KMS-11 (cell line): ENCODE measurements at regions not wholly inside any gene's neighbourhood (a gene's known extent, or its start where the extent isn't known, plus 50 kb on each side); places are given as distances from the start of the nearest gene placed in this dataset.

ENCODE experiments used
- H2AFZ ChIP-seq: fragments of 200-600 bp; sonication (generic); 2 replicates; pipeline ENCODE4 v1.6.1; 2016; ENCODE audit warnings: antibody characterized with exemption, mixed run types, low read depth
- H3K27ac ChIP-seq: fragments of 200-600 bp; sonication (generic); 2 replicates; pipeline ENCODE4 v1.6.1; 2016; ENCODE audit warnings: mild to moderate bottlenecking, mixed run types
- H3K27me3 ChIP-seq: fragments of 200-600 bp; sonication (generic); 2 replicates; pipeline ENCODE4 v1.6.1; 2017; ENCODE audit warnings: mild to moderate bottlenecking, low read depth, mixed run types, moderate library complexity; ENCODE audit not compliant: insufficient read depth
- H3K36me3 ChIP-seq: fragments of 200-600 bp; sonication (generic); 2 replicates; pipeline ENCODE4 v1.6.1; 2017; ENCODE audit warnings: mild to moderate bottlenecking, mixed run types; ENCODE audit not compliant: insufficient read depth
- H3K4me1 ChIP-seq: fragments of 200-600 bp; sonication (generic); 2 replicates; pipeline ENCODE4 v1.6.1; 2016; ENCODE audit warnings: mild to moderate bottlenecking, low read depth, mixed run types; ENCODE audit not compliant: poor library complexity, severe bottlenecking
- H3K4me2 ChIP-seq: fragments of 200-600 bp; sonication (generic); 2 replicates; pipeline ENCODE4 v1.7.0; 2016; ENCODE audit warnings: mild to moderate bottlenecking, mixed run types
- H3K4me3 ChIP-seq: fragments of 200-600 bp; sonication (generic); IDR thresholded peaks from 2 replicates; pipeline ENCODE4 v1.6.1; 2017; ENCODE audit warnings: low read depth, low read length, mixed read lengths; ENCODE audit not compliant: insufficient read depth
- H3K79me2 ChIP-seq: fragments of 200-600 bp; sonication (generic); 2 replicates; pipeline ENCODE4 v1.6.1; 2016; ENCODE audit warnings: low read depth, mixed run types; ENCODE audit not compliant: insufficient read depth
- H3K9ac ChIP-seq: fragments of 200-600 bp; sonication (generic); 2 replicates; pipeline ENCODE4 v1.6.1; 2016; ENCODE audit warnings: mild to moderate bottlenecking, mixed run types
- H4K20me1 ChIP-seq: fragments of 200-600 bp; sonication (generic); 2 replicates; pipeline ENCODE4 v1.6.1; 2016; ENCODE audit warnings: mild to moderate bottlenecking, mixed run types; ENCODE audit not compliant: insufficient read depth
- CTCF ChIP-seq: fragments of 200-600 bp; sonication (generic); conservative IDR thresholded peaks from 2 replicates; pipeline ENCODE4 v1.6.1; 2017; ENCODE audit warnings: low read depth, mild to moderate bottlenecking, antibody characterized with exemption, low read length, moderate library complexity, mixed read lengths

DNA sequence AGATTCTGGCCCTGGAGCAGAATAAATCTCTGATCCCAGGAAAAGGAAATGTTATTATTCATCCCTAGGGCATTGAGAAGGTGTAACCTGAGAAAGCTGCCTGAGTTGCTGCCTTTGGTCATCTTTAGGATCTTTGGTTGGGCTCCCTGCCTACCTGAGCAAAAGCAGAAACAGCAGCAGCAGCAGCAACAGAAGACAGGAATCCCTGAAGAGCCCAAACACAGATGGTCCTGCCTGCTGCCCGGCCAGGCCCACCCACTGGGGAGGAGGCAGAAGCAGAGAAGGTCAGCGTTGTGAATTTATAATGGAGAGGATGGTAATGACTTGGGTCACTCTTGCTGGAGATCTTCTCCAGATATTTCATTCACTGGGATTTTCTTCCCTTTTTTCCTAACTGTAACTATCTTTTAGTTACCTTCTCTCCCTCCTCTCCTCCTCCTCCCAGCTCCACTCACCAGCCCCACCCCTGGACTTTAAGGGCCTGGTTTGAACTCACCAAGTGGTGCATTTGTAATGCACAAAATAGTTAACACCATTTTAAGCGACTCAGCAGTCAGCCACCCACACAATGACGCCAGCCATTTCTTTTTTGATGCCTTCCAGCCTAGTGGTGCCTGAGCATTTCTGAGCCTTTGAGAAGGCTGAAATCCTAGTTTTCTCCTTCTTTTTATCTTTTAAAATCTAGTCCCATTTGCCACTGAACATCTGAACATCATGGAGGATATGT, 91.7 kb downstream of the HSPH1 start:
- TF ChIP-seq CTCF: no peak
- no peaks in the 10 kb centered on the region for H3K79me2 ChIP-seq
- H3K9ac ChIP-seq: no peak overlapping the region
- H3K27ac ChIP-seq: no peak overlapping the region
- no peaks in the 10 kb centered on the region for H4K20me1 ChIP-seq
- H3K4me2 ChIP-seq: no peak overlapping the region
- H3K4me1 ChIP-seq: peaks cover 6% of the 10 kb centered on the region
- H3K4me3 ChIP-seq: no peak overlapping the region
- H2AFZ ChIP-seq: no peak overlapping the region
- no peaks in the 10 kb centered on the region for H3K36me3 ChIP-seq
- H3K27me3 ChIP-seq: no peaks in the 10 kb centered on the region

GRCh38 chr13:31068119-31068423, 93.6 kb downstream of the HSPH1 start:
- Histone ChIP-seq H3K4me3 (no peak overlapping the region), H3K4me1 (no peaks in the 10 kb centered on the region), H3K27ac (no peak overlapping the region), H3K79me2 (no peaks in the 10 kb centered on the region), H3K9ac (no peak overlapping the region), H3K4me2 (no peak overlapping the region), H2AFZ (no peak overlapping the region), H4K20me1 (no peaks in the 10 kb centered on the region), H3K36me3 (no peaks in the 10 kb centered on the region), H3K27me3 (no peaks in the 10 kb centered on the region)
- TF ChIP-seq CTCF: no peak

DNA sequence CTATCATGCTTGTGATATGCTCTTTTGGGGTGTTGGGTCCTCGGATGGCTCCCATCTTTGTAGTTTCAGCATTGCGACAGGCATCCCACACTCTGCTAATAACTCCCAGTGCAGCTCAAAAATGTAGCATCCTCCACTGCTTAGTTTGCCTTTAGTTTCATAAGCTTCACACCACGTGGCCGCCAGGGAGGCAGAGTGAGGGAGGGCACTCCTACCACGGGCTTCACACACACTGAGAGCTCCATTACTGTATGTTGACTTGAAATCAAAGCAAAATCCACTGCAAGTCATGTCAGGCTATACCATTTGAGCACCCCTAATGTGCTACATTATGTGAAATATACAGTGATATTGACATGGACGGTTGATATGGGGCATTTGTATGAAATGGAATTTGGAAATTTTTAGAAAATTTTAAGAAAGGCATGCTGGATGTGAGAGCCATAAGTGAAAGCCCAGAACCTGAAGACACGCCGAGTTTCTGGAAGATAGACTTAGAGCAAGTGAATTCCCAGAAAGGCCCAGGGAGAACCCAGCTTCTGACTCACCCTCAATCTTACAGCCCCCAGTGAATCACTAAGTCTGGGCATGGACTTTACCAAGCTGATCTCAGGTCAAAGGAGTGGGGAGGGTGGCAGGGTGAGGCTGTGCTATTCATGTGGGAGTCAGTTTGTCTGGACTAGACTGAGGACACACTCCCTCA, 94.1 kb downstream of the HSPH1 start:
- H3K27ac ChIP-seq: no peak overlapping the region
- no peaks in the 10 kb centered on the region for H3K4me1 ChIP-seq
- H4K20me1 ChIP-seq: no peaks in the 10 kb centered on the region
- no peaks in the 10 kb centered on the region for H3K36me3 ChIP-seq
- no peak overlapping the region for H3K4me2 ChIP-seq
- H3K4me3 ChIP-seq: no peak overlapping the region
- no peaks in the 10 kb centered on the region for H3K79me2 ChIP-seq
- H3K9ac ChIP-seq: no peak overlapping the region
- no peak for TF ChIP-seq CTCF
- no peak overlapping the region for H2AFZ ChIP-seq
- no peaks in the 10 kb centered on the region for H3K27me3 ChIP-seq

DNA sequence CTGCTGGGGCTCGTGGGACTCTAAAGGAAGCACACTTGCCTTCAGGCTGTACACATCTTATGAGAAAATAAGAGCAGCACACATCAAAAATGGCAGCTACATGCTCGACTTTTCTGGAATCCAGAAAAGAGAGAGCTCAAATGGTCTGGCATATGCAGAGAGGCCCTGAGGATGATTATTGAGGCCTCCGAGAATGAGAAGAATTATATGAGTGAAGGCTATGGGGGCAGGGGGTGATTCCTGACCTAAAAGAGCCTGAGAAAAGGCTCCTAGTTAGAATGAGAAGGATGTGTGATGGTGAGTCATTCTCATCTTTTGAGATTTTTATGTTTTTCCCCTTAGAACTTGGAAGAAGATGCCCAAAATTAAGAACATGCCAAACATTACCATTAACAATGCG, 97.1 kb downstream of the HSPH1 start:
- H3K4me2 ChIP-seq: no peak overlapping the region
- H3K27me3 ChIP-seq: no peaks in the 10 kb centered on the region
- H3K9ac ChIP-seq: no peak overlapping the region
- no peak overlapping the region for H3K27ac ChIP-seq
- H4K20me1 ChIP-seq: no peaks in the 10 kb centered on the region
- no peaks in the 10 kb centered on the region for H3K4me1 ChIP-seq
- H3K4me3 ChIP-seq: no peak overlapping the region
- no peak for TF ChIP-seq CTCF
- H3K79me2 ChIP-seq: no peaks in the 10 kb centered on the region
- no peak overlapping the region for H2AFZ ChIP-seq
- no peaks in the 10 kb centered on the region for H3K36me3 ChIP-seq
